Chondrocyte (in vitro differentiated cells): ENCODE measurements at regions not wholly inside any gene's neighbourhood (a gene's known extent, or its start where the extent isn't known, plus 50 kb on each side); places are given as distances from the start of the nearest gene placed in this dataset.

Experiments used
- DNase-seq: peaks from one replicate; pipeline ENCODE4 v3.0.0; 2021; ENCODE audit warnings: mixed read lengths, low spot score
- H3K27ac Mint-ChIP-seq: one replicate; pipeline ENCODE4 v1.8.0; 2021; ENCODE audit warnings: mild to moderate bottlenecking, moderate library complexity, mixed read lengths; ENCODE audit not compliant: unreplicated experiment
- H3K27me3 Mint-ChIP-seq: 2 replicates; pipeline ENCODE4 v1.8.0; 2021; ENCODE audit warnings: low read depth, mixed read lengths
- H3K36me3 Mint-ChIP-seq: 2 replicates; pipeline ENCODE4 v1.8.0; 2021; ENCODE audit warnings: low read depth, mixed read lengths
- H3K4me1 Mint-ChIP-seq: 2 replicates; pipeline ENCODE4 v1.8.0; 2021; ENCODE audit warnings: low read depth, mild to moderate bottlenecking, mixed read lengths
- H3K4me3 Mint-ChIP-seq: one replicate; pipeline ENCODE4 v1.8.0; 2021; ENCODE audit warnings: mild to moderate bottlenecking, moderate library complexity, mixed read lengths; ENCODE audit not compliant: unreplicated experiment
- H3K9me3 Mint-ChIP-seq: 2 replicates; pipeline ENCODE4 v1.8.0; 2021; ENCODE audit warnings: low read depth, mixed read lengths
- TF ChIP-seq, protein P1 (sequence below): fragments of 200-600 bp; sonication (generic); IDR thresholded peaks from 2 replicates; pipeline ENCODE4 v1.5.0; 2021; ENCODE audit warnings: antibody characterized with exemption, mild to moderate bottlenecking, moderate library complexity

DNA sequence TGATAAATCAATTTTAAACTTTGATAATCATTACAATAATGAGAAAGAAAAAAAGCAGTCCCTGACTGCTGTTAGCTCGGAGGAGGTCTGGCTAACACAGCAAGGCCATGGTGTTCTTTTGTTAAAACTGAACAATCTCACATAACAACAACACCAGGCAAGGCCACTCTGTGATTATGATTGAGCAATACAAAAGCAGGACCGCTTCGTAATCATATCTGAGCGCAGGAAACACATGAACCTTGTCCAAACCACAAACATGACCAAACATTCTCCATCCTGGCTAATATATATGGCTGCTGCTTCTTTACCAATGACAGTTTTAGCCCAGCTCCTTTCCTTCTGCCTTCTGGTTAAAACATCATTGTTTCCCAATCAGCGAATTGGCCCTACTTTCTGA, 76.8 kb upstream of the DDX53 start:
- TF ChIP-seq, protein P1, sequence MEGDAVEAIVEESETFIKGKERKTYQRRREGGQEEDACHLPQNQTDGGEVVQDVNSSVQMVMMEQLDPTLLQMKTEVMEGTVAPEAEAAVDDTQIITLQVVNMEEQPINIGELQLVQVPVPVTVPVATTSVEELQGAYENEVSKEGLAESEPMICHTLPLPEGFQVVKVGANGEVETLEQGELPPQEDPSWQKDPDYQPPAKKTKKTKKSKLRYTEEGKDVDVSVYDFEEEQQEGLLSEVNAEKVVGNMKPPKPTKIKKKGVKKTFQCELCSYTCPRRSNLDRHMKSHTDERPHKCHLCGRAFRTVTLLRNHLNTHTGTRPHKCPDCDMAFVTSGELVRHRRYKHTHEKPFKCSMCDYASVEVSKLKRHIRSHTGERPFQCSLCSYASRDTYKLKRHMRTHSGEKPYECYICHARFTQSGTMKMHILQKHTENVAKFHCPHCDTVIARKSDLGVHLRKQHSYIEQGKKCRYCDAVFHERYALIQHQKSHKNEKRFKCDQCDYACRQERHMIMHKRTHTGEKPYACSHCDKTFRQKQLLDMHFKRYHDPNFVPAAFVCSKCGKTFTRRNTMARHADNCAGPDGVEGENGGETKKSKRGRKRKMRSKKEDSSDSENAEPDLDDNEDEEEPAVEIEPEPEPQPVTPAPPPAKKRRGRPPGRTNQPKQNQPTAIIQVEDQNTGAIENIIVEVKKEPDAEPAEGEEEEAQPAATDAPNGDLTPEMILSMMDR, result no peak
- no peaks in the 10 kb centered on the region for H3K4me1 Mint-ChIP-seq
- H3K36me3 Mint-ChIP-seq, result no peaks in the 10 kb centered on the region
- no peak for DNase-seq
- H3K4me3 Mint-ChIP-seq, result no peak overlapping the region
- H3K27ac Mint-ChIP-seq, result no peak overlapping the region
- peaks cover 40% of the 10 kb centered on the region for H3K27me3 Mint-ChIP-seq
- H3K9me3 Mint-ChIP-seq, result peaks cover 6% of the 10 kb centered on the region

DNA sequence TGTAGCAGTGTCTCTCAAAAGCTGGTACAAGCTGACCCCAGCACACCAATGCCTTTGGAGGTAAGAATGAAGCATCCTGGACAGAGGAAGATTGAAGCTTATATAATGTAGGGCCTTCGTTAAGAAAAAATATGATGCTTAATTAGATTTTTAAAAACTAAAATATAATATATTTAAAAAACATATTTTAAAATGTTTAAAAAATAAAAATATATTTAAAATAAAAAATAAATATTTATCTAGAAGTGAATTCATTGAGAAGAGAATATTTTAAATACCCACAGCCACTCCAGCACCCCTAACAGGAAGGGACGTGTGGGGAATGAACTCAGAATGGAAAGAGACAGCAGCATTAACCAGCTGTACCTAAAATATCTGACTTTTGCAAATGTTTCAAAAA, 65.1 kb upstream of the DDX53 start:
- Mint-ChIP-seq H3K36me3 (no peaks in the 10 kb centered on the region), H3K27me3 (peaks cover 12% of the 10 kb centered on the region), H3K4me3 (no peak overlapping the region), H3K9me3 (no peaks in the 10 kb centered on the region), H3K27ac (no peak overlapping the region), H3K4me1 (no peaks in the 10 kb centered on the region)
- TF ChIP-seq, protein P1, result no peak
- DNase-seq, result no peak

DNA sequence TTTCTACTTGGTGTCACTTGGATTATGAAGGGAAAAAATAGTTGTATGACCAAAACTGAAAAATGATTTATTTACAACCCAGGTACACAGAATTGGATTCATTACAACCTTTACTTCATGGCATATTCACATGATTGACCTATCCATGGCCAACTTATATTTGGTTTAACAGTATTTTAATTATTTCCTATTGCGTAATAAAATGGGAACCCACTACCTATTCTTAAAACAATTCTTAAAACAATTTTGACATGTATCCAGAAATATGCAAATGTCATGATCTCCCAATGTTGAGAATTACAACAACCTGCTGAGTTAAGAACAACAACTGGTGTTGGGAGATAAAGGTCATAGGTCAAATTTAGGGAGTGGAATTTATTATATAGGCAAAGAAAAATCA, 54.8 kb upstream of the DDX53 start:
- Mint-ChIP-seq H3K9me3 (peaks cover 3% of the 10 kb centered on the region), H3K36me3 (no peaks in the 10 kb centered on the region), H3K27ac (no peak overlapping the region), H3K4me3 (no peak overlapping the region), H3K27me3 (peaks cover 2% of the 10 kb centered on the region), H3K4me1 (peaks cover under 1% of the 10 kb centered on the region)
- TF ChIP-seq, protein P1, result no peak
- no peak for DNase-seq
